H9 (cell line): ENCODE measurements at regions not wholly inside any gene's neighbourhood (a gene's known extent, or its start where the extent isn't known, plus 50 kb on each side); places are given as distances from the start of the nearest gene placed in this dataset.

Experiments
- DNase-seq: peaks from one replicate; pipeline ENCODE4 v3.0.0-alpha.2; 2017
- H2AFZ ChIP-seq: one replicate; pipeline ENCODE4 v1.6.1; 2013; ENCODE audit warnings: mild to moderate bottlenecking, low read length, control low read depth, moderate library complexity
- H2AK5ac ChIP-seq: 2 replicates; pipeline ENCODE4 v1.6.1; 2013; ENCODE audit warnings: low read length, control low read depth, mixed read lengths; ENCODE audit not compliant: insufficient read length
- H2BK120ac ChIP-seq: one replicate; pipeline ENCODE4 v1.6.1; 2013; ENCODE audit warnings: low read depth, mild to moderate bottlenecking, low read length, control low read depth, inconsistent platforms; ENCODE audit not compliant: poor library complexity, severe bottlenecking
- H2BK12ac ChIP-seq: 2 replicates; pipeline ENCODE4 v1.6.1; 2013; ENCODE audit warnings: low read length, control low read depth, mixed read lengths, low read depth; ENCODE audit not compliant: insufficient read length
- H2BK15ac ChIP-seq: 2 replicates; pipeline ENCODE4 v1.6.1; 2013; ENCODE audit warnings: low read depth, low read length, control low read depth
- H2BK20ac ChIP-seq: one replicate; pipeline ENCODE4 v1.6.1; 2013; ENCODE audit warnings: low read depth, mild to moderate bottlenecking, low read length, control low read depth, inconsistent platforms; ENCODE audit not compliant: poor library complexity, severe bottlenecking
- H2BK5ac ChIP-seq: 2 replicates; pipeline ENCODE4 v1.6.1; 2013; ENCODE audit warnings: low read length, control low read depth, mixed read lengths; ENCODE audit not compliant: insufficient read length
- H3K14ac ChIP-seq: 2 replicates; pipeline ENCODE4 v1.6.1; 2013; ENCODE audit warnings: low read length, control low read depth; ENCODE audit not compliant: insufficient read depth
- H3K18ac ChIP-seq: 2 replicates; pipeline ENCODE4 v1.6.1; 2013; ENCODE audit warnings: low read depth, mild to moderate bottlenecking, mixed read lengths, low read length, control low read depth; ENCODE audit not compliant: insufficient read length
- H3K23ac ChIP-seq: 2 replicates; pipeline ENCODE4 v1.6.1; 2013; ENCODE audit warnings: low read length, control low read depth, mixed read lengths, low read depth; ENCODE audit not compliant: insufficient read length
- H3K23me2 ChIP-seq: 2 replicates; pipeline ENCODE4 v1.6.1; 2013; ENCODE audit warnings: low read depth, mild to moderate bottlenecking, mixed read lengths, low read length, control low read depth; ENCODE audit not compliant: insufficient read length, poor library complexity, severe bottlenecking
- H3K27ac ChIP-seq: 2 replicates; pipeline ENCODE4 v1.5.1; 2013; ENCODE audit warnings: low read length, control low read depth, mixed read lengths, low read depth; ENCODE audit not compliant: insufficient read length
- H3K27me3 ChIP-seq: 2 replicates; pipeline ENCODE4 v1.6.1; 2013; ENCODE audit warnings: low read length, control low read depth, inconsistent platforms; ENCODE audit not compliant: insufficient read depth
- H3K4ac ChIP-seq: 2 replicates; pipeline ENCODE4 v1.6.1; 2013; ENCODE audit warnings: low read depth, mild to moderate bottlenecking, control low read depth, inconsistent platforms, low read length, moderate library complexity
- H3K4me1 ChIP-seq: 2 replicates; pipeline ENCODE4 v1.6.1; 2013; ENCODE audit warnings: low read length, control low read depth, inconsistent platforms; ENCODE audit not compliant: insufficient read depth
- H3K4me2 ChIP-seq: 2 replicates; pipeline ENCODE4 v1.6.1; 2013; ENCODE audit warnings: low read length, control low read depth, mixed read lengths; ENCODE audit not compliant: insufficient read length, insufficient read depth
- H3K56ac ChIP-seq: 2 replicates; pipeline ENCODE4 v1.6.1; 2013; ENCODE audit warnings: low read depth, mild to moderate bottlenecking, mixed read lengths, low read length, control low read depth; ENCODE audit not compliant: insufficient read length
- H3K79me1 ChIP-seq: 2 replicates; pipeline ENCODE4 v1.6.1; 2013; ENCODE audit warnings: low read depth, mild to moderate bottlenecking, moderate library complexity, low read length, control low read depth, inconsistent platforms; ENCODE audit not compliant: insufficient read depth, poor library complexity, severe bottlenecking
- H3K79me2 ChIP-seq: 2 replicates; pipeline ENCODE4 v1.6.1; 2013; ENCODE audit warnings: low read length, control low read depth, inconsistent platforms; ENCODE audit not compliant: insufficient read depth
- H3K9ac ChIP-seq: 2 replicates; pipeline ENCODE4 v1.6.1; 2013; ENCODE audit warnings: low read length, control low read depth, mixed read lengths; ENCODE audit not compliant: insufficient read length; ENCODE audit errors: extremely low read depth
- H3K9me3 ChIP-seq: one replicate; pipeline ENCODE4 v1.6.1; 2013; ENCODE audit warnings: low read depth, low read length, inconsistent platforms; ENCODE audit not compliant: control insufficient read depth
- H3T11ph ChIP-seq: one replicate; pipeline ENCODE4 v1.6.1; 2013; ENCODE audit warnings: mild to moderate bottlenecking, low read length, control low read depth, inconsistent platforms
- H4K20me1 ChIP-seq: one replicate; pipeline ENCODE4 v1.6.1; 2013; ENCODE audit not compliant: control insufficient read depth, insufficient read length, insufficient read depth
- H4K5ac ChIP-seq: 2 replicates; pipeline ENCODE4 v1.6.1; 2013; ENCODE audit warnings: low read depth, mild to moderate bottlenecking, mixed read lengths, low read length, control low read depth; ENCODE audit not compliant: insufficient read length
- H4K8ac ChIP-seq: replicated peaks from 2 replicates; pipeline ENCODE4 v1.6.1; 2013; ENCODE audit warnings: low read length, control low read depth, mixed read lengths, low read depth; ENCODE audit not compliant: insufficient read length
- H4K91ac ChIP-seq: 2 replicates; pipeline ENCODE4 v1.6.1; 2013; ENCODE audit warnings: low read depth, mild to moderate bottlenecking, moderate library complexity, mixed read lengths, low read length, control low read depth; ENCODE audit not compliant: insufficient read length
- H3K27ac Mint-ChIP-seq, 3 experiments: 2 replicates in 2 of 3; 3 replicates in 1 of 3; pipeline ENCODE4 v1.8.0; 2020 to 2021; ENCODE audit warnings: mixed read lengths in 3 of 3, mild to moderate bottlenecking in 1 of 3, moderate library complexity in 1 of 3
- H3K27me3 Mint-ChIP-seq: 2 replicates; pipeline ENCODE4 v1.8.0; 2021; ENCODE audit warnings: low read depth, mild to moderate bottlenecking, moderate library complexity, mixed read lengths
- H3K36me3 Mint-ChIP-seq, 3 experiments: 2 replicates in 2 of 3; 3 replicates in 1 of 3; pipeline ENCODE4 v1.8.0; 2020 to 2021; ENCODE audit warnings: low read depth in 3 of 3, mixed read lengths in 3 of 3; ENCODE audit not compliant: insufficient read depth in 1 of 3
- H3K4me1 Mint-ChIP-seq, 2 experiments: 2 replicates each; pipeline ENCODE4 v1.8.0; 2020; ENCODE audit warnings: mixed read lengths in 2 of 2
- H3K4me3 Mint-ChIP-seq, 2 experiments: 2 replicates in 1 of 2; 3 replicates in 1 of 2; pipeline ENCODE4 v1.8.0; 2020 to 2021; ENCODE audit warnings: mild to moderate bottlenecking in 2 of 2, mixed read lengths in 2 of 2, moderate library complexity in 1 of 2
- H3K9me3 Mint-ChIP-seq, 2 experiments: 2 replicates in 1 of 2; 3 replicates in 1 of 2; pipeline ENCODE4 v1.8.0; 2020; ENCODE audit warnings: mild to moderate bottlenecking in 2 of 2, mixed read lengths in 2 of 2, moderate library complexity in 1 of 2
- CTCF ChIP-seq: fragments of 200-600 bp; sonication (generic); conservative IDR thresholded peaks from 3 replicates; pipeline ENCODE4 v1.8.0; 2021; ENCODE audit warnings: antibody characterized with exemption, mild to moderate bottlenecking
- WGBS: extraction: QIAGEN DNeasy Blood & Tissue Kit; methylation state at CpG from one replicate; pipeline ENCODE4 v1.1.7; 2013; ENCODE audit warnings: missing lambda C conversion rate, low lambda C conversion rate, mixed read lengths; ENCODE audit not compliant: insufficient read length; ENCODE audit errors: extremely low coverage; 5-methylcytosine and 5-hydroxymethylcytosine counted together

DNA sequence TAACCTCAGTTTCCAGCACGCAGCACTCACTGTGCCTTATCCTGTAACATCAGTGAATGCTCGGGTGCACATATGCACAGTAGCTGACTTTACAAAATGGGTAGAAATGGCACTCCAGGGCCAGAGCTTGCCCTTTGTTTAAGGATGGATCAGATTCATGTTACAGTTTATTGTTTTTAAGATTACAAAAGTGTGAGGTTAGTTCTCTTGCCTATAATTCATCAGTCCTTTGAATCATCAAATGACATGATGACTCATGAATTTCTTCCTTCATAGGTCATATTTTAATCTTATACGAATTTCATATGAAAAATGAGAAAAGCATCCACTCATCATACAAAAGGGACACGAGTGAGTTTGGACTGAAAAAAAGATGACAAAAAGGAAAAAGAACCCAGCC, 545.3 kb downstream of the GBE1 start:
- DNase-seq: no peak
- Histone ChIP-seq H4K5ac (no peak overlapping the region), H3K4me1 (no peaks in the 10 kb centered on the region), H3K9ac (no peak overlapping the region), H2AFZ (no peak overlapping the region), H3T11ph (no peak overlapping the region), H3K14ac (no peak overlapping the region), H3K18ac (no peak overlapping the region), H3K27ac (no peak overlapping the region), H2BK5ac (no peak overlapping the region), H3K23ac (no peak overlapping the region), H3K9me3 (no peaks in the 10 kb centered on the region), H4K20me1 (no peaks in the 10 kb centered on the region), H3K4me2 (no peak overlapping the region), H4K91ac (no peak overlapping the region), H2AK5ac (no peak overlapping the region), H3K79me1 (no peaks in the 10 kb centered on the region), H2BK12ac (no peak overlapping the region), H3K27me3 (no peaks in the 10 kb centered on the region), H2BK20ac (no peak overlapping the region), H3K4ac (no peak overlapping the region), H3K56ac (no peak overlapping the region), H3K79me2 (no peaks in the 10 kb centered on the region), H4K8ac (no peak overlapping the region), H2BK120ac (no peak overlapping the region), H2BK15ac (no peak overlapping the region), H3K23me2 (no peaks in the 10 kb centered on the region)
- WGBS: no CpG with 5 or more reads among the region's 4 CpGs
- H3K27ac Mint-ChIP-seq: no peak overlapping the region
- no peaks in the 10 kb centered on the region for H3K4me1 Mint-ChIP-seq
- H3K9me3 Mint-ChIP-seq: no peaks in the 10 kb centered on the region
- H3K36me3 Mint-ChIP-seq: no peaks in the 10 kb centered on the region
- no peak overlapping the region for H3K4me3 Mint-ChIP-seq
- H3K27me3 Mint-ChIP-seq: no peaks in the 10 kb centered on the region
- TF ChIP-seq CTCF: no peak
